H9 (cell line): ENCODE measurements at regions not wholly inside any gene's neighbourhood (a gene's known extent, or its start where the extent isn't known, plus 50 kb on each side); places are given as distances from the start of the nearest gene placed in this dataset.

Source experiments
- DNase-seq: peaks from one replicate; pipeline ENCODE4 v3.0.0-alpha.2; 2017
- H2AFZ ChIP-seq: one replicate; pipeline ENCODE4 v1.6.1; 2013; ENCODE audit warnings: mild to moderate bottlenecking, low read length, control low read depth, moderate library complexity
- H2AK5ac ChIP-seq: 2 replicates; pipeline ENCODE4 v1.6.1; 2013; ENCODE audit warnings: low read length, control low read depth, mixed read lengths; ENCODE audit not compliant: insufficient read length
- H2BK120ac ChIP-seq: one replicate; pipeline ENCODE4 v1.6.1; 2013; ENCODE audit warnings: low read depth, mild to moderate bottlenecking, low read length, control low read depth, inconsistent platforms; ENCODE audit not compliant: poor library complexity, severe bottlenecking
- H2BK12ac ChIP-seq: 2 replicates; pipeline ENCODE4 v1.6.1; 2013; ENCODE audit warnings: low read length, control low read depth, mixed read lengths, low read depth; ENCODE audit not compliant: insufficient read length
- H2BK15ac ChIP-seq: 2 replicates; pipeline ENCODE4 v1.6.1; 2013; ENCODE audit warnings: low read depth, low read length, control low read depth
- H2BK20ac ChIP-seq: one replicate; pipeline ENCODE4 v1.6.1; 2013; ENCODE audit warnings: low read depth, mild to moderate bottlenecking, low read length, control low read depth, inconsistent platforms; ENCODE audit not compliant: poor library complexity, severe bottlenecking
- H2BK5ac ChIP-seq: 2 replicates; pipeline ENCODE4 v1.6.1; 2013; ENCODE audit warnings: low read length, control low read depth, mixed read lengths; ENCODE audit not compliant: insufficient read length
- H3K14ac ChIP-seq: 2 replicates; pipeline ENCODE4 v1.6.1; 2013; ENCODE audit warnings: low read length, control low read depth; ENCODE audit not compliant: insufficient read depth
- H3K18ac ChIP-seq: 2 replicates; pipeline ENCODE4 v1.6.1; 2013; ENCODE audit warnings: low read depth, mild to moderate bottlenecking, mixed read lengths, low read length, control low read depth; ENCODE audit not compliant: insufficient read length
- H3K23ac ChIP-seq: 2 replicates; pipeline ENCODE4 v1.6.1; 2013; ENCODE audit warnings: low read length, control low read depth, mixed read lengths, low read depth; ENCODE audit not compliant: insufficient read length
- H3K23me2 ChIP-seq: 2 replicates; pipeline ENCODE4 v1.6.1; 2013; ENCODE audit warnings: low read depth, mild to moderate bottlenecking, mixed read lengths, low read length, control low read depth; ENCODE audit not compliant: insufficient read length, poor library complexity, severe bottlenecking
- H3K27ac ChIP-seq: 2 replicates; pipeline ENCODE4 v1.5.1; 2013; ENCODE audit warnings: low read length, control low read depth, mixed read lengths, low read depth; ENCODE audit not compliant: insufficient read length
- H3K27me3 ChIP-seq: 2 replicates; pipeline ENCODE4 v1.6.1; 2013; ENCODE audit warnings: low read length, control low read depth, inconsistent platforms; ENCODE audit not compliant: insufficient read depth
- H3K4ac ChIP-seq: 2 replicates; pipeline ENCODE4 v1.6.1; 2013; ENCODE audit warnings: low read depth, mild to moderate bottlenecking, control low read depth, inconsistent platforms, low read length, moderate library complexity
- H3K4me1 ChIP-seq: 2 replicates; pipeline ENCODE4 v1.6.1; 2013; ENCODE audit warnings: low read length, control low read depth, inconsistent platforms; ENCODE audit not compliant: insufficient read depth
- H3K4me2 ChIP-seq: 2 replicates; pipeline ENCODE4 v1.6.1; 2013; ENCODE audit warnings: low read length, control low read depth, mixed read lengths; ENCODE audit not compliant: insufficient read length, insufficient read depth
- H3K56ac ChIP-seq: 2 replicates; pipeline ENCODE4 v1.6.1; 2013; ENCODE audit warnings: low read depth, mild to moderate bottlenecking, mixed read lengths, low read length, control low read depth; ENCODE audit not compliant: insufficient read length
- H3K79me1 ChIP-seq: 2 replicates; pipeline ENCODE4 v1.6.1; 2013; ENCODE audit warnings: low read depth, mild to moderate bottlenecking, moderate library complexity, low read length, control low read depth, inconsistent platforms; ENCODE audit not compliant: insufficient read depth, poor library complexity, severe bottlenecking
- H3K79me2 ChIP-seq: 2 replicates; pipeline ENCODE4 v1.6.1; 2013; ENCODE audit warnings: low read length, control low read depth, inconsistent platforms; ENCODE audit not compliant: insufficient read depth
- H3K9ac ChIP-seq: 2 replicates; pipeline ENCODE4 v1.6.1; 2013; ENCODE audit warnings: low read length, control low read depth, mixed read lengths; ENCODE audit not compliant: insufficient read length; ENCODE audit errors: extremely low read depth
- H3K9me3 ChIP-seq: one replicate; pipeline ENCODE4 v1.6.1; 2013; ENCODE audit warnings: low read depth, low read length, inconsistent platforms; ENCODE audit not compliant: control insufficient read depth
- H3T11ph ChIP-seq: one replicate; pipeline ENCODE4 v1.6.1; 2013; ENCODE audit warnings: mild to moderate bottlenecking, low read length, control low read depth, inconsistent platforms
- H4K20me1 ChIP-seq: one replicate; pipeline ENCODE4 v1.6.1; 2013; ENCODE audit not compliant: control insufficient read depth, insufficient read length, insufficient read depth
- H4K5ac ChIP-seq: 2 replicates; pipeline ENCODE4 v1.6.1; 2013; ENCODE audit warnings: low read depth, mild to moderate bottlenecking, mixed read lengths, low read length, control low read depth; ENCODE audit not compliant: insufficient read length
- H4K8ac ChIP-seq: replicated peaks from 2 replicates; pipeline ENCODE4 v1.6.1; 2013; ENCODE audit warnings: low read length, control low read depth, mixed read lengths, low read depth; ENCODE audit not compliant: insufficient read length
- H4K91ac ChIP-seq: 2 replicates; pipeline ENCODE4 v1.6.1; 2013; ENCODE audit warnings: low read depth, mild to moderate bottlenecking, moderate library complexity, mixed read lengths, low read length, control low read depth; ENCODE audit not compliant: insufficient read length
- H3K27ac Mint-ChIP-seq, 3 experiments: 2 replicates in 2 of 3; 3 replicates in 1 of 3; pipeline ENCODE4 v1.8.0; 2020 to 2021; ENCODE audit warnings: mixed read lengths in 3 of 3, mild to moderate bottlenecking in 1 of 3, moderate library complexity in 1 of 3
- H3K27me3 Mint-ChIP-seq: 2 replicates; pipeline ENCODE4 v1.8.0; 2021; ENCODE audit warnings: low read depth, mild to moderate bottlenecking, moderate library complexity, mixed read lengths
- H3K36me3 Mint-ChIP-seq, 3 experiments: 2 replicates in 2 of 3; 3 replicates in 1 of 3; pipeline ENCODE4 v1.8.0; 2020 to 2021; ENCODE audit warnings: low read depth in 3 of 3, mixed read lengths in 3 of 3; ENCODE audit not compliant: insufficient read depth in 1 of 3
- H3K4me1 Mint-ChIP-seq, 2 experiments: 2 replicates each; pipeline ENCODE4 v1.8.0; 2020; ENCODE audit warnings: mixed read lengths in 2 of 2
- H3K4me3 Mint-ChIP-seq, 2 experiments: 2 replicates in 1 of 2; 3 replicates in 1 of 2; pipeline ENCODE4 v1.8.0; 2020 to 2021; ENCODE audit warnings: mild to moderate bottlenecking in 2 of 2, mixed read lengths in 2 of 2, moderate library complexity in 1 of 2
- H3K9me3 Mint-ChIP-seq, 2 experiments: 2 replicates in 1 of 2; 3 replicates in 1 of 2; pipeline ENCODE4 v1.8.0; 2020; ENCODE audit warnings: mild to moderate bottlenecking in 2 of 2, mixed read lengths in 2 of 2, moderate library complexity in 1 of 2
- WGBS: extraction: QIAGEN DNeasy Blood & Tissue Kit; methylation state at CpG from one replicate; pipeline ENCODE4 v1.1.7; 2013; ENCODE audit warnings: missing lambda C conversion rate, low lambda C conversion rate, mixed read lengths; ENCODE audit not compliant: insufficient read length; ENCODE audit errors: extremely low coverage; 5-methylcytosine and 5-hydroxymethylcytosine counted together
- TF ChIP-seq, protein P1 (sequence below): fragments of 200-600 bp; sonication (generic); conservative IDR thresholded peaks from 3 replicates; pipeline ENCODE4 v1.8.0; 2021; ENCODE audit warnings: antibody characterized with exemption, mild to moderate bottlenecking

DNA sequence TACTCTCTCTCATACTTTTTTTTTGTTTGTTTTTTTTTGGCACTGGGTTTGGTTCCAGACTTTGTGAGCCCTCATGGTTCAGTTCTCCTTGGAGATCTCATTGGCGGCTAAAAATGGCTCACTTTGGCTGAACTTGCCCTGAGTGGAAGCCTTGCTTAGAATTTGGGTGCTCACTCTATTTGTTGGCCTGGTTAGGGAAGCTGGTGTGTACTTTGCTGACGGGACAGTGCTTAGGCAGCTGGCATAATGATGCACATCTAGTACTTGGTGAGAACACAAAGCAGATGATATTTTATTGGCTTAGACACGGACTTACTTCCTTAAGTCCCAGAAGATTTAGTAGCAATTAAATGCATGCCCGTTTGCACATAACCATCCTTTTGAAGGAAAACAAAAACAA is 66.5 kb upstream of the GRAMD1B start:
- Histone ChIP-seq H3K9ac (no peak overlapping the region), H2BK5ac (no peak overlapping the region), H3K9me3 (no peaks in the 10 kb centered on the region), H3K23ac (no peak overlapping the region), H4K5ac (no peak overlapping the region), H3T11ph (no peak overlapping the region), H3K4ac (no peak overlapping the region), H3K4me2 (no peak overlapping the region), H3K27ac (no peak overlapping the region), H3K4me1 (no peaks in the 10 kb centered on the region; the same call in 1 of the 2 replicates), H2BK20ac (no peak overlapping the region), H3K18ac (no peak overlapping the region), H2AFZ (no peak overlapping the region), H3K79me2 (no peaks in the 10 kb centered on the region), H3K56ac (no peak overlapping the region), H4K91ac (no peak overlapping the region), H3K79me1 (no peaks in the 10 kb centered on the region), H2BK12ac (no peak overlapping the region), H2BK120ac (no peak overlapping the region), H2BK15ac (no peak overlapping the region), H3K23me2 (peaks cover 4% of the 10 kb centered on the region), H2AK5ac (no peak overlapping the region), H4K20me1 (no peaks in the 10 kb centered on the region), H4K8ac (no peak overlapping the region), H3K14ac (no peak overlapping the region), H3K27me3 (peaks cover 10% of the 10 kb centered on the region; the same call in 1 of the 2 replicates)
- no CpG with 5 or more reads among the region's 4 CpGs for WGBS
- no peak for DNase-seq
- Mint-ChIP-seq H3K9me3 (no peaks in the 10 kb centered on the region), H3K36me3 (no peaks in the 10 kb centered on the region), H3K27me3 (peaks cover 69% of the 10 kb centered on the region), H3K4me3 (no peak overlapping the region), H3K4me1 (peaks cover 23 to 28% of the 10 kb centered on the region in 2 experiments), H3K27ac (no peak overlapping the region)
- TF ChIP-seq, protein P1, sequence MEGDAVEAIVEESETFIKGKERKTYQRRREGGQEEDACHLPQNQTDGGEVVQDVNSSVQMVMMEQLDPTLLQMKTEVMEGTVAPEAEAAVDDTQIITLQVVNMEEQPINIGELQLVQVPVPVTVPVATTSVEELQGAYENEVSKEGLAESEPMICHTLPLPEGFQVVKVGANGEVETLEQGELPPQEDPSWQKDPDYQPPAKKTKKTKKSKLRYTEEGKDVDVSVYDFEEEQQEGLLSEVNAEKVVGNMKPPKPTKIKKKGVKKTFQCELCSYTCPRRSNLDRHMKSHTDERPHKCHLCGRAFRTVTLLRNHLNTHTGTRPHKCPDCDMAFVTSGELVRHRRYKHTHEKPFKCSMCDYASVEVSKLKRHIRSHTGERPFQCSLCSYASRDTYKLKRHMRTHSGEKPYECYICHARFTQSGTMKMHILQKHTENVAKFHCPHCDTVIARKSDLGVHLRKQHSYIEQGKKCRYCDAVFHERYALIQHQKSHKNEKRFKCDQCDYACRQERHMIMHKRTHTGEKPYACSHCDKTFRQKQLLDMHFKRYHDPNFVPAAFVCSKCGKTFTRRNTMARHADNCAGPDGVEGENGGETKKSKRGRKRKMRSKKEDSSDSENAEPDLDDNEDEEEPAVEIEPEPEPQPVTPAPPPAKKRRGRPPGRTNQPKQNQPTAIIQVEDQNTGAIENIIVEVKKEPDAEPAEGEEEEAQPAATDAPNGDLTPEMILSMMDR = no peak
